ENCODE measurements at regions not wholly inside any gene's neighbourhood (a gene's known extent, or its start where the extent isn't known, plus 50 kb on each side); places are given as distances from the start of the nearest gene placed in this dataset.

GRCh38 chr1:114236517-114236916, 82.8 kb upstream of the SYT6 start:
- intact Hi-C loops (cut with micrococcal nuclease; ENCODE audit: unreplicated experiment) = no loop called here
- BruUV-seq (replicated peaks) = no TSS peak
- no peak for DNase-seq (ENCODE audit: low spot score)
- Histone ChIP-seq H3K9me3 (ENCODE audit: low read depth, low read length, poor library complexity, severe bottlenecking) (no peaks in the 10 kb centered on the region), H3K4me3 (ENCODE audit: low read depth, low read length, poor library complexity, severe bottlenecking) (no peak overlapping the region), H3K27me3 (replicated peaks; ENCODE audit: insufficient read depth, low read depth, low read length, poor library complexity) (no peaks in the 10 kb centered on the region), H3K4me1 (ENCODE audit: insufficient read depth, low read length, poor library complexity, severe bottlenecking) (peaks cover 5% of the 10 kb centered on the region), H3K36me3 (ENCODE audit: insufficient read depth, low read length, poor library complexity, severe bottlenecking) (no peaks in the 10 kb centered on the region), H3K27ac (ENCODE audit: low read depth, low read length, poor library complexity, severe bottlenecking) (no peak overlapping the region)
- ChIA-PET CTCF (no interaction called here), POLR2A (ENCODE audit: low non-redundant PET) (no interaction called here)
- no peak for TF ChIP-seq CTCF (conservative IDR thresholded peaks at IDR 0.05; ENCODE audit: low read depth, low read length)
- no peak for TF ChIP-seq EZH2 (IDR thresholded peaks at IDR 0.05; ENCODE audit: borderline replicate concordance, low read depth, low read length, poor library complexity, severe bottlenecking)

- Histone ChIP-seq H3K4me3 (ENCODE audit: low read depth, low read length, poor library complexity, severe bottlenecking) (no peak overlapping the region), H3K36me3 (ENCODE audit: insufficient read depth, low read length, poor library complexity, severe bottlenecking) (no peaks in the 10 kb centered on the region), H3K4me1 (ENCODE audit: insufficient read depth, low read length, poor library complexity, severe bottlenecking) (peaks cover 5% of the 10 kb centered on the region), H3K27me3 (replicated peaks; ENCODE audit: insufficient read depth, low read depth, low read length, poor library complexity) (no peaks in the 10 kb centered on the region), H3K9me3 (ENCODE audit: low read depth, low read length, poor library complexity, severe bottlenecking) (no peaks in the 10 kb centered on the region), H3K27ac (ENCODE audit: low read depth, low read length, poor library complexity, severe bottlenecking) (no peak overlapping the region)
- DNase-seq (ENCODE audit: low spot score) = no peak
- intact Hi-C loops (cut with micrococcal nuclease; ENCODE audit: unreplicated experiment) = no loop called here
- CTCF ChIA-PET = no interaction called here
- POLR2A ChIA-PET (ENCODE audit: low non-redundant PET) = no interaction called here
- TF ChIP-seq CTCF (conservative IDR thresholded peaks at IDR 0.05; ENCODE audit: low read depth, low read length) = no peak
- no peak for TF ChIP-seq EZH2 (IDR thresholded peaks at IDR 0.05; ENCODE audit: borderline replicate concordance, low read depth, low read length, poor library complexity, severe bottlenecking)
- no TSS peak for BruUV-seq (replicated peaks)
Measured at GRCh38 chr1:114235960-114236359, 82.3 kb upstream of the SYT6 start.

DNA sequence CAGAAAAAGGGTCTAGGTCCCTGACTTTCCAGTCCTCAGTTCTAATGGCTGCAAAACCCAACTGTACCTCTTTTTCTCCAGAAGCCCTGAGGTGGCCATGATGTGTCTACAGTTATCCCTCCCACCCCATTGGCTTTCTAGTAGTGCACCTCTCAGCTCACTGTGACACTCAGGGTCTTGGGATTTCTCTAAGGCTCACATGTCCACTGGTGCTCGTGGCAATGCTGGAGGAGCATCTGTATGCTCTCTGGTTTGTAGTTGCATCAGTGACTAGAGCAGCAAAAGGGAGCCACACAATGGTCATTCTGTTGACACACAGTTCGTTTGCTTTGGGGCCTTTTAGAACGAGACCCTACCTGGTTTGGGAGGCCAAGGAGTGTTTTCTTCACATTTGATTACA, 81.6 kb upstream of the SYT6 start:
- TF ChIP-seq CTCF (conservative IDR thresholded peaks at IDR 0.05; ENCODE audit: low read depth, low read length) = no peak
- no peak for TF ChIP-seq EZH2 (IDR thresholded peaks at IDR 0.05; ENCODE audit: borderline replicate concordance, low read depth, low read length, poor library complexity, severe bottlenecking)
- no peak overlapping the region for H3K27ac ChIP-seq (ENCODE audit: low read depth, low read length, poor library complexity, severe bottlenecking)
- H3K27me3 ChIP-seq (replicated peaks; ENCODE audit: insufficient read depth, low read depth, low read length, poor library complexity) = no peaks in the 10 kb centered on the region
- no peaks in the 10 kb centered on the region for H3K36me3 ChIP-seq (ENCODE audit: insufficient read depth, low read length, poor library complexity, severe bottlenecking)
- no peaks in the 10 kb centered on the region for H3K9me3 ChIP-seq (ENCODE audit: low read depth, low read length, poor library complexity, severe bottlenecking)
- no TSS peak for BruUV-seq (replicated peaks)
- no peak for DNase-seq (ENCODE audit: low spot score)
- ChIA-PET POLR2A (ENCODE audit: low non-redundant PET) (no interaction called here), CTCF (no interaction called here)
- intact Hi-C loops (cut with micrococcal nuclease; ENCODE audit: unreplicated experiment) = no loop called here
- no peak overlapping the region for H3K4me3 ChIP-seq (ENCODE audit: low read depth, low read length, poor library complexity, severe bottlenecking)
- peaks cover 5% of the 10 kb centered on the region for H3K4me1 ChIP-seq (ENCODE audit: insufficient read depth, low read length, poor library complexity, severe bottlenecking)
